ENCODE measurements at regions not wholly inside any gene's neighbourhood (a gene's known extent, or its start where the extent isn't known, plus 50 kb on each side); places are given as distances from the start of the nearest gene placed in this dataset.
A peak's percentile ranks its signal among the peaks of the same experiment; 100 is the strongest.

- Mint-ChIP-seq H3K4me1 (ENCODE audit: unreplicated experiment) (peaks cover 13% of the 10 kb centered on the region), H3K27me3 (peaks cover 20% of the 10 kb centered on the region), H3K27ac (no peak overlapping the region), H3K4me3 (no peak overlapping the region), H3K9me3 (peaks cover 2% of the 10 kb centered on the region), H3K36me3 (no peaks in the 10 kb centered on the region)
- no peak for TF ChIP-seq CTCF (conservative IDR thresholded peaks at IDR 0.05)
- DNase-seq (ENCODE audit: extremely low spot score, unreplicated experiment), result no peak
These were observed 62.9 kb upstream of the OXGR1 start for GRCh38 chr13:97057176-97057575.

GRCh38 chr13:97058391-97058790 lies 64.1 kb upstream of the OXGR1 start:
- H3K4me1 Mint-ChIP-seq (ENCODE audit: unreplicated experiment), result peaks cover 13% of the 10 kb centered on the region
- H3K4me3 Mint-ChIP-seq, result peak overlapping the region; percentile 1
- peaks cover 3% of the 10 kb centered on the region for H3K9me3 Mint-ChIP-seq
- H3K36me3 Mint-ChIP-seq, result no peaks in the 10 kb centered on the region
- no peak for DNase-seq (ENCODE audit: extremely low spot score, unreplicated experiment)
- no peak overlapping the region for H3K27ac Mint-ChIP-seq
- H3K27me3 Mint-ChIP-seq, result peaks cover 15% of the 10 kb centered on the region
- TF ChIP-seq CTCF (conservative IDR thresholded peaks at IDR 0.05), result no peak

GRCh38 chr13:97058926-97059325 lies 64.7 kb upstream of the OXGR1 start:
- H3K36me3 Mint-ChIP-seq, result no peaks in the 10 kb centered on the region
- H3K27me3 Mint-ChIP-seq, result peaks cover 15% of the 10 kb centered on the region
- H3K4me1 Mint-ChIP-seq (ENCODE audit: unreplicated experiment), result peaks cover 13% of the 10 kb centered on the region
- peaks cover 3% of the 10 kb centered on the region for H3K9me3 Mint-ChIP-seq
- TF ChIP-seq CTCF (conservative IDR thresholded peaks at IDR 0.05), result no peak
- DNase-seq (ENCODE audit: extremely low spot score, unreplicated experiment), result no peak
- no peak overlapping the region for H3K4me3 Mint-ChIP-seq
- H3K27ac Mint-ChIP-seq, result no peak overlapping the region

- Mint-ChIP-seq H3K4me3 (no peak overlapping the region), H3K9me3 (peaks cover 9% of the 10 kb centered on the region), H3K4me1 (ENCODE audit: unreplicated experiment) (peaks cover 22% of the 10 kb centered on the region), H3K36me3 (no peaks in the 10 kb centered on the region), H3K27me3 (peaks cover 9% of the 10 kb centered on the region), H3K27ac (no peak overlapping the region)
- TF ChIP-seq CTCF (conservative IDR thresholded peaks at IDR 0.05), result peak; percentile 35
- DNase-seq (ENCODE audit: extremely low spot score, unreplicated experiment), result no peak
These were observed 73.0 kb upstream of the OXGR1 start for GRCh38 chr13:97067017-97067895.

- no peak overlapping the region for H3K4me3 Mint-ChIP-seq
- no peak for TF ChIP-seq CTCF (conservative IDR thresholded peaks at IDR 0.05)
- no peak overlapping the region for H3K27ac Mint-ChIP-seq
- H3K27me3 Mint-ChIP-seq, result peaks cover 9% of the 10 kb centered on the region
- peaks cover 22% of the 10 kb centered on the region for H3K4me1 Mint-ChIP-seq (ENCODE audit: unreplicated experiment)
- peaks cover 6% of the 10 kb centered on the region for H3K9me3 Mint-ChIP-seq
- H3K36me3 Mint-ChIP-seq, result no peaks in the 10 kb centered on the region
- DNase-seq (ENCODE audit: extremely low spot score, unreplicated experiment), result no peak
These were observed 73.9 kb upstream of the OXGR1 start for GRCh38 chr13:97068151-97068550.

Measured in type B pancreatic cell (in vitro differentiated cells).